Activated CD8-positive, alpha-beta memory T cell treated with anti-CD3 and anti-CD28 coated beads, Interleukin-2, amount 50 U/mL, for 24 hours (primary cell): ENCODE measurements at regions not wholly inside any gene's neighbourhood (a gene's known extent, or its start where the extent isn't known, plus 50 kb on each side); places are given as distances from the start of the nearest gene placed in this dataset.

ENCODE experiments used
- DNase-seq: peaks from one replicate; pipeline ENCODE4 v3.0.0-alpha.2; 2020; ENCODE audit errors: extremely low read depth

- no peak for DNase-seq
Observed at GRCh38 chr18:77833807-77834206, 584.2 kb downstream of the GALR1 start.

GRCh38 chr18:77851802-77852201 is 602.2 kb downstream of the GALR1 start:
- DNase-seq = no peak

- no peak for DNase-seq
Observed at GRCh38 chr18:77853859-77854258, 604.2 kb downstream of the GALR1 start.

GRCh38 chr18:77857678-77858655 is 608.3 kb downstream of the GALR1 start:
- DNase-seq = no peak

GRCh38 chr18:77859634-77860033 is 610.0 kb downstream of the GALR1 start:
- DNase-seq = no peak

GRCh38 chr18:77862066-77862757 is 612.6 kb downstream of the GALR1 start:
- no peak for DNase-seq

GRCh38 chr18:77865853-77866252 is 616.2 kb downstream of the GALR1 start:
- no peak for DNase-seq

GRCh38 chr18:77866351-77866750 is 616.7 kb downstream of the GALR1 start:
- no peak for DNase-seq

GRCh38 chr18:77870199-77870598 is 620.6 kb downstream of the GALR1 start:
- no peak for DNase-seq

GRCh38 chr18:77870894-77871293 is 621.2 kb downstream of the GALR1 start:
- no peak for DNase-seq

GRCh38 chr18:77872166-77872565 is 622.5 kb downstream of the GALR1 start:
- no peak for DNase-seq

- no peak for DNase-seq
Observed at GRCh38 chr18:77876319-77876865, 626.7 kb downstream of the GALR1 start.

- no peak for DNase-seq
Observed at GRCh38 chr18:77879829-77880228, 630.2 kb downstream of the GALR1 start.

- no peak for DNase-seq
Observed at GRCh38 chr18:77884454-77884853, 634.8 kb downstream of the GALR1 start.

GRCh38 chr18:77894060-77894459 is 644.4 kb downstream of the GALR1 start:
- no peak for DNase-seq

- no peak for DNase-seq
Observed at GRCh38 chr18:77895250-77895649, 645.6 kb downstream of the GALR1 start.

GRCh38 chr18:77896586-77897252 is 647.1 kb downstream of the GALR1 start:
- no peak for DNase-seq

GRCh38 chr18:77897606-77898005 is 648.0 kb downstream of the GALR1 start:
- no peak for DNase-seq

- DNase-seq = peak; percentile 2
Observed at GRCh38 chr18:77899972-77900754, 650.5 kb downstream of the GALR1 start.

- DNase-seq = no peak
Observed at GRCh38 chr18:77905011-77905410, 655.4 kb downstream of the GALR1 start.

GRCh38 chr18:77905449-77906055 is 655.9 kb downstream of the GALR1 start:
- no peak for DNase-seq
